ENCODE measurements at regions not wholly inside any gene's neighbourhood (a gene's known extent, or its start where the extent isn't known, plus 50 kb on each side); places are given as distances from the start of the nearest gene placed in this dataset.
A peak's percentile ranks its signal among the peaks of the same experiment; 100 is the strongest.
"Not testable (repeated sequence)": the region's sequence is repeated elsewhere in the genome, so short reads cannot be mapped to it uniquely, and the experiment has no call there.

GRCh38 chrX:437661-438390 lies 51.1 kb upstream of the PPP2R3B start:
- no peak for DNase-seq

- DNase-seq, result no peak
Observed at GRCh38 chrX:439241-439640, 52.5 kb upstream of the PPP2R3B start.

GRCh38 chrX:439719-440118 lies 53.0 kb upstream of the PPP2R3B start:
- DNase-seq, result no peak

GRCh38 chrX:440636-441035 lies 53.9 kb upstream of the PPP2R3B start:
- DNase-seq, result no peak

GRCh38 chrX:443536-444210 lies 57.0 kb upstream of the PPP2R3B start:
- no peak for DNase-seq

- DNase-seq, result no peak
Observed at GRCh38 chrX:444305-444704, 57.6 kb upstream of the PPP2R3B start.

GRCh38 chrX:445727-446126 lies 59.0 kb upstream of the PPP2R3B start:
- DNase-seq, result no peak

- no peak for DNase-seq
Observed at GRCh38 chrX:446245-446644, 59.5 kb upstream of the PPP2R3B start.

- no peak for DNase-seq
Observed at GRCh38 chrX:447052-447451, 60.3 kb upstream of the PPP2R3B start.

GRCh38 chrX:451750-452149 lies 65.0 kb upstream of the PPP2R3B start:
- not testable (repeated sequence) for DNase-seq

GRCh38 chrX:452598-452997 lies 65.9 kb upstream of the PPP2R3B start:
- DNase-seq, result no peak

GRCh38 chrX:454514-454913 lies 67.8 kb upstream of the PPP2R3B start:
- not testable (repeated sequence) for DNase-seq

- DNase-seq, result no peak
Observed at GRCh38 chrX:455199-455598, 68.5 kb upstream of the PPP2R3B start.

GRCh38 chrX:455673-456072 lies 69.0 kb upstream of the PPP2R3B start:
- DNase-seq, result no peak

- no peak for DNase-seq
Observed at GRCh38 chrX:456146-456545, 69.4 kb upstream of the PPP2R3B start.

- DNase-seq, result peak in 1 of 2 donors; percentile 20
Observed at GRCh38 chrX:456551-457291, 70.0 kb upstream of the PPP2R3B start.

- DNase-seq, result peak in 1 of 2 donors; percentile 33
Observed at GRCh38 chrX:457292-457679, 70.6 kb upstream of the PPP2R3B start.

GRCh38 chrX:458631-459061 lies 71.9 kb upstream of the PPP2R3B start:
- no peak for DNase-seq

GRCh38 chrX:459611-460010 lies 72.9 kb upstream of the PPP2R3B start:
- DNase-seq, result no peak

GRCh38 chrX:460116-460515 lies 73.4 kb upstream of the PPP2R3B start:
- DNase-seq, result no peak

- DNase-seq, result no peak
Observed at GRCh38 chrX:460823-461640, 74.3 kb upstream of the PPP2R3B start.

GRCh38 chrX:462853-463252 lies 76.1 kb upstream of the PPP2R3B start:
- no peak for DNase-seq
